GM18502 (cell line): ENCODE measurements at regions not wholly inside any gene's neighbourhood (a gene's known extent, or its start where the extent isn't known, plus 50 kb on each side); places are given as distances from the start of the nearest gene placed in this dataset.
"Not testable (repeated sequence)": the region's sequence is repeated elsewhere in the genome, so short reads cannot be mapped to it uniquely, and the experiment has no call there.

Experiments used
- ATAC-seq: cut with Tn5 transposase; IDR thresholded peaks from one replicate; pipeline ENCODE4 v1.9.1; 2021; ENCODE audit warnings: mild to moderate bottlenecking; ENCODE audit not compliant: unreplicated experiment, poor library complexity

DNA sequence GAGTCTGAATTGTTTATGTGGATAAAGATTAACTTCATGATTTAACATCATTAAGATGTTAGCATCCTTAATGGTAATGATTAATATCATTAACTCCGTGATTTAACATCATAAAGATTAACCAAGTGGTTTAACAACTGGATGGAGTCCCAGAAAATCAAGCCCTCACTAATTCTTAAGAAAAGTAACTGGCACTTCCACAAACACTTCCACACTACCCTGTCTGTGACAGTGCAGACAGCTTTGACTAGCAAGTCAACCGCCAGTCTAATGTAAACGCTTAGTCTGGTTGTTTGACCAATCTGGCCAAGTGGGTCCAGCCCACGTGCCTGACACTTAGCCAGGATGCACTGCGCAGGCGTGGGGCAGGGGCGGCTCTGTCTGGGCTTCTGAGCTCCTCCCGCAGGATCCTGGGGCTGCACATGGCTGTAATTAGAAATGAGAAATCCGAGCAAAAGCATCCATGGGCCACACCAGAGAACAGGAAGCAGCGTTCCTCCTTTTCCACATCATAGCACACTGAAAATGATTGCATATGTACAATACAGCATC lies 424.2 kb downstream of the FOXA2 start:
- ATAC-seq: no peak

DNA sequence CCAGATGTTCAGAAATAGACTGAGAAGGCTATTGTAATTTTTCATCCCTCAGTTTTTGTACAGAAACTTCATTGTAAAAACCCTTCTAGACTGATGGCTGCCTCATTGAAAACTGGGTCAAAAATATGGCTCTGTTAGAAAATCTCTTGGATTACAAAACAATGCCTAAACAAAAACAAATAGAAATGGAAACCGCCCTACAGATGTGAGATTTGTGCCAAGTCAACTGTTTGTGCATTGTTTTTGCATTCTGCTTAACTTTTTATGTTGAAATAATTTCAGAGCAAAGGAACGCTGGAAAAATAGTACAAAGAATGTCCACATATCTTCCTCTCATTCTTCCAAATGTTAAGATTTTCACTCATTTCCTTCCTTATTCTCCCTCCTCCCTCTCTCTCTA lies 425.1 kb downstream of the FOXA2 start:
- no peak for ATAC-seq

DNA sequence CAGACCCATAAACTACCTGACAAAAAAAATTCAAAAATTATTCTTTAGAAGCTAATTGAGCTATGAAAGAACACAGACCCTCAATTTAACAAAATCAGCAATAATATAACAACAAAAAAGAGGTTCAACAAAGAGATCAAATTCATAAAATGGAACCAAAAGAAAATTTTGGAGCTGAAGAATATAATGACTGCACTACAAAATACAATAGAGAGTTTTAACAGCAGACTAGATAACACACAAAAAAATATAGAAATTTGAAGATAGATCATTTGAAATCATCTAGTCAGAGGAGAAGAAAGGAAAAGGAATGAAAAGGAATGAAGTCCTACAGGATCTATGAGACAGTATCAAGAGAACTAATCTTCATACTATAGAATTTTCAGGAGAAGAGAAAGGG lies 422.1 kb downstream of the PAX1 start:
- no peak for ATAC-seq

DNA sequence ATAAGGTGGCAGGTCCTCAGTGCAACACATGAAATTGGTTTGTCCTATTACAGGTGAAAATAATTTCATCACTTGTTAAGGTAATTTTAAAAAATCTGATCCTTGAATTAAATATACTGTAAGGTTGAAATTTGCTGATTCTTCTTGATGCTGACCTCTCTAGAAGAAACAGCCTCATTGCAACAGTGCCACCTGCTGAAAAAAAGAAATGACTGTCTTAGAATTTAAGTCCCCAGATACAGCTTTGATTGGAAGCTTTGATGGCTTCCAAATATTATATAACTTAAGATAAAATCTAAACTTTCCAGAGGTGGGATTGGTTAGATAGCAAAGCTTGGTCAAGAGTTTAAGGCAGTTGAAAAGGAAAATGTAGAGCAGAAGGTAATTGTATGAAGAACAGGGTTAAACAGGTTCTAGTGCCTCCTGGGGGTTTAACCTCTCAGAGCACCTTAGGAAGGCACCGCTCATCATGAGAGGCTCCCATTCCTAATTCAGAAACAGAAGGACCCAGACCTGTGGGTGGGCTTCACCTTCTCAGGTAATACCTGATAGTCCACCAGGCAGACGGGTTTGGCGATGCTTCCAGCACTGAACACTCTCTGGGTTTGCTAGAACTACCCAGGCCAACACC lies 401.0 kb downstream of the PAX1 start:
- ATAC-seq: no peak

DNA sequence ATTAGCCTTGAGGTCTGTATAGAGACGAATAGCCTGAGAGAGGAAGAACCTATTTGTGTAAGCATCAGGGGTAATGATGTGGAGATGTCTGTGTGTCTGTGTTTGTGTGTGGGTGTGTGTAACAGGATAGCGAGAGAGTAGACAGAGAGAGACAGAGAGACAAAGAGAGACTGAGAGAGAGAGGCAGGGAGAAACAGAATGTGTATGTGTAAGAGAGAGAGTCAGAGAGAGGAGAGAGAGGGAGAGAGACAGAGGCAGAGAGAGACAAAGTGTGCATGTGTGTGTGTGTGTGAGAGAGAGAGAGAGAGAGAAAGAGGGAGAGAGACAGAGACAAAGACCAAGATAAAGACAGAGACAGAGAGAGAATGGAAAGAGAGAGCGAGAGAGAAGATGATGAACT lies 396.1 kb downstream of the PAX1 start:
- no peak for ATAC-seq

DNA sequence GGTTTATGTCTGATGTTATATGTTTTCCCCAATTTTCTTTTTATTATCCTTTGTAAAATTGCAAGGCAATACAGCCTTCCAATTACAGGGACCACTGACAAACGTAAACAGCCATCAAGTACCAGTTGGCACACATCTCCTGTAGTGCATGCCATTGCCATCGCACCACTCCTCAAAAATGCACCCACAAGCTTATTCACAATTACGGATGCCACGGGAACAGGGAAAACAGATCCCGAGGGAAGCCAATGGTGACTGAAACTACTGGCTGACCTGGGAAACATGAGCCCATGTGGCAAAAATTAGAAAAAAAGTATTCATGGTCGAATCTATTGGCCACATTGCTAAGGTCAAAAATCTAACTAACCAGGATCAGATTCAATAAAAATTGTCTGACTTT lies 395.2 kb downstream of the PAX1 start:
- ATAC-seq: no peak

DNA sequence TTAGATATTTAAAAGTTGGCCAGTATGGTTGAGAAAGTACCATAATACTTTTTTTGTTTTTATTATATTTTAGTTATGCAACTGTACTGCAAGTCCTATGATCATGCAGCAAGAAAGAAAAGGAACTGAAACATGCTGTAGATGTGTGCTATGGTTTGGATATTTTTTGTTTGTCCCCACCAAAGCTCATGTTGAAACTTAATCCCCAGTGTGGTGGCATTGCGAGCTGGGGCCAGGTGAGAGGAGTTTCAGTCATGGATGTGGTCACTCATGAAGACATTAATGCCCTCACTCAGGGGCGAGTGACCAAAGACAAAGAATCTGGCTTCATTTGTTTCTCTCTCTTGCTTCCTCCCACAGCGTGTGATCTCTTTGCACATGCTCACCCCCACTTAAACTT lies 393.9 kb downstream of the PAX1 start:
- ATAC-seq: no peak

DNA sequence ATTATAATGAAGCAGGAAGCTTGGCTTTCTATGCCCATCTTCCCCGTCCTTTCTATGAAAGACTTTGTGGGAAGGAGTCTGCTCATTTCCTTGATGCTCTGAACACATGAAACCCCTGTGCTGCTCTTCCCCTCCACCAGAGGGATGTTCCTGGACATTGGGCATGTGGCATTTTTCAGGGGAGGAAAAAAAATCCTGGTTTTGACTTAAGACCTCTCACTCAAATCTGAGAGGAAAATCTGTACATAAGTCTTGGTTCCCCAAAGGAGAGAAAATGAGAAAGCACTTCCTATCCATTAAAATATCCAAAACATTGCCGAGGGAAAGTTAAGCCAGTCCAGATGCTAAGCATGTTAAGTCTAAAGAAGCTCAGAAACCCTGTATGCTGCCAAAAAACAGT lies 393.0 kb downstream of the PAX1 start:
- no peak for ATAC-seq

DNA sequence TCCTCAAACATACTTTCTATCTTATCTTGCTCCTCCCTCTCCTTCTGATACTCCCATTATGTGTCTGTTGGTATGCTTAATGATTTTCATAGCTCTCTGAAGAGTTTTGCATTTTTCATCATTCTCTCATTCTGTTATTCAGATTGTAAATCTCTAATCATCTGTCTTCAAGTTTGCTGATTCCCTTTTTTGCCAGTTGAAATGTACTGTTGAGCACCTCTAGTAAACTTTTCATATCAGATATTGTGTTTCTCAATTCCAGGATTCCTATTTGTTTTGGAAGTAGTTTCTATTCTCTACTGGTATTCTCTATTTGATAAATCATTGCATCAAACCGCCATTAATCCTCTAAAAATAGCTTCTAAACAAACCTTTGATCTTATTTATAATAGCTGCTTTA lies 387.7 kb downstream of the PAX1 start:
- no peak for ATAC-seq

DNA sequence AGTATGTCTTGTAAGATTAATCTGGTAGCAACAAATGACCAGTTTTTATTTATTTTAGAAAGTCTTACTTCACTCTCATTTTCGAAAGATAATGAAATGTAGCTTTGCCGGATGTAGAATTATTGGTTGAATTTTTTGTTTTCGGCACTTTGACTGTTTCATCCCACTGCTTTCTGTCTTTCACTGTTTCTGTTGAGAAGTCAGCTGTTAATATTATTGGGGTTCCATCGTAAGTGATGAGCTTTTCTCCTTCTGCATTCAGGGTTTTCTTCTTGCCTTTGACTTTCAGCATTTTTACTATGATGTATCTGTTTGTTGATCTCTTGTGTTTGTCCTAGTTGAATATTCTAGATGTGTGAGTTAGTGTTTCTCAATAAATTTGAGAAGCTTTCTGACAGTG lies 383.4 kb downstream of the PAX1 start:
- no peak for ATAC-seq

DNA sequence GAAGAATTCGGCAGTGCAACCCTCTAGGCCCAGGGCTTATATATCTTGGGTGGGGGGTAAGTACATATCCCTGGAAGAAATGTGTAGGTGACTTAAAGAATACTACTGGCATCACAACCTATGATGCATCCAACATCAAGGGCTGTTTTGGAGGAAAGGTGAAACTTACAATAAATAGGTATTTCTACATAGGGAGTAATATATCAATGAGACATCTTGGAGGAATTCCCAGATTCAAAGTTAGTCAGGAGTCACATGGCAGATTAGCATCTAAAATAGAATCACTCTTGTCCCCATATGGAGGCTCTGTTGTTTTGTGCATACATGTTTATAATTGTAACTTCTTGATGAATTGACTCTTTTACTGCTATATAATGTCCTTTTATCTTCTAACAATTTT lies 375.5 kb downstream of the PAX1 start:
- no peak for ATAC-seq

DNA sequence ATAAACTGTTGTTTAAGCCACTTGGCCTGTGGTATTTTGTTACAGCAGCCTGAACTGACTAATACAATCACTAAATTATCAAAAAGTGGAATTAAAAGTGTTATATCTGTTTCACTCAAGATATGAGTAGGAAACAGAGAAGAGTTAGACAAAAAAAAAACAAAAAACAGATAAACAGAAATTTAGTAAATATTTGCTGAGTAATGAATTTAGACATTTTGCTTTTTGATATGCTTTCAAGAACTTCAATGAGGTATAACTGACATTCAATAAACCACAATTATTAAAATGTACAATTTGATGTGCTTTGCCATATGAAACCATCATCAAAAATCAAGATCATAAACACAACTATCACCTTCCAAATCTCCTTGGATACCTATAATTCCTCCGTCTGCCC lies 369.2 kb downstream of the PAX1 start:
- ATAC-seq: no peak

DNA sequence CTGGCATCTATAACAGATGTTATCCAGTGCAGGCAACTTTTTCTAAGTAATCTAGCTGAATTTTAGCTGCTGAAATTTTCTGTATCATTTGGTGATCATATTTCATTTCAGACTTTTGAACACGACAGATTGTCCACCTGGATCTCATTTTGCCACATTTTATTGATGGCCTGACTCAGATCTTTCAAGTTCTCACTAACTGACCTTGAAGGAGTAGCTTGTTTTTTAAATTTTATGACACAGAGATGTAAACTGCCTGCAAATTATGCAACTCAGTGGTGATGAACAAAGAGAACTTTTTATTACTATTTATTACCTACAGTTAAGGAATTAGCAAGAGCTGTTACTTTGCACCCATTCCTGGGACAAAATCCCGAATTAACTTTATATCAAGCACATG lies 366.4 kb downstream of the PAX1 start:
- no peak for ATAC-seq

DNA sequence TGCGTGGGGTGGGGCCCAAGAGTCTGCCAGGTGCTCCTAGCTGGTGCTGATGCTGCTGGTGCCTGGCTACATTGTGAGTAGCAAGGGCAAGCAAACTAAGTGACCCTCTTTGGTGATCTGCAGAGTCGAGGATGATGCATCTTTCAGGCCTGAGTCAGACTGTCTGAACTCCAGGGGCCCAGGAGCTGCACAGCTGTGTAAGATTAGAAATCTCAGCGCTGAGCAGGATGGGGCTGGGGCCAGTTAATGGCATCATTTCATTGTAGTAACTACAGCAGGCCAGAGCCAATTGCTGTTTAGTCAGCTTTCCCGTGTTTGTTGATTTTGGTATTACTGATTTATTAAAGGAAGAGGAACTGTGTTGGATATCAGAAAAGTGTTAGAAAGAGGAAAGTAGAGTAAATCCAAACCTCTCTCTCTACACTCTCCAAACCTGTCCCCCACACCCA lies 365.2 kb downstream of the PAX1 start:
- no peak for ATAC-seq

DNA sequence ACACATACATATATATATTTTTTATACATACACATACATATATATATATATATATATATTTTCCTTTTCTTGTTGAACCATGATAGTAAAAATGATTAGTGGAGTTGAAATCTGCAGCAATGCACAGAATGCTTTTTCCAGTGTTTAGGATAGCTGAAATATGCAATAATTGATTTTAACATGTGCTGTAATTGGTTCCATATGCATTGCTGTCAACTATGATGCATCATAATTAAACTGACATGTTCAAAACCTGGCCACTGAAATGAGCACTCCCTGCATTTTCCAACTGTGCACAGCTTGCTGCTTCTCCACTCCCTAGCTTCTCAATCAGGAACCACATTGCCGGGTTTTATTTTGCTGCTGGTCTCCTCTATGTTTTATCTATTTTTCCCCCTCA lies 358.3 kb downstream of the PAX1 start:
- ATAC-seq: no peak

DNA sequence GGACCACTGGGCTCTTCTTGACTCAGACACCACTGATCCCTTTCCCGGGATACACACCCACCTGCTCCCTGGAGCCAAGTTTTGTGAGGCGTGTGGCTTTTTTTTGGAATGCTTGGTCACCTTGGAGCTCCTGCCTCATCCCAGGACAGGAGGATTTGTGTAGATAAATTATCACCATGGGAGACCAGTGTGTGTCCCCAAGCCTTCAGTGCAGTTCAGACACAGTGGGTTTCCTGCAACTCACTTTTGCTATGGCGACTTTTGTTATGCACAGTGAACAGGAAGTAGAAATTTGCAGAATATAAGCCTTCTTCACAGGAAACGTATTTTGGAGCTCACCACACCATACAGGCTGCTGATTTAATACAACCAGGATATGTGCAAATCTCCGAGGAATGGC lies 357.4 kb downstream of the PAX1 start:
- no peak for ATAC-seq

DNA sequence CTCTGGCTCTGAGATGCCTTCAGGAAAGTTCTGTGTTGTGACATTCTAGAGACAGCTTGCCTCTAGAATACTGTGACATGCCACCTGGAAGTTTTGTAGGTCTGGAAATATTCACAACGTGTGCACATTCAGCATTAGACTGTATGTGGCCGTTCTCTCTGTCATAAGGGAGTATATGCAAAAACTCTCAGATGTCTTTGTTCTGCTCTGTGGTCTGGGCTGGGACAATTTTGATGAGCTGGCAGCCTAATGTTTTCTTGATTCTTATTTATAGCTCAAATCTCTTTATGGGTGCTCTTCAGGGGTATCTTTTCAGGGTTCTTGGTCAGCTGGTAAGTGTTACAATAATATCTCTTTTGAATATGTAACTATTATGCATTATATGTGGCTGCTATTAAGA lies 355.1 kb downstream of the PAX1 start:
- no peak for ATAC-seq

DNA sequence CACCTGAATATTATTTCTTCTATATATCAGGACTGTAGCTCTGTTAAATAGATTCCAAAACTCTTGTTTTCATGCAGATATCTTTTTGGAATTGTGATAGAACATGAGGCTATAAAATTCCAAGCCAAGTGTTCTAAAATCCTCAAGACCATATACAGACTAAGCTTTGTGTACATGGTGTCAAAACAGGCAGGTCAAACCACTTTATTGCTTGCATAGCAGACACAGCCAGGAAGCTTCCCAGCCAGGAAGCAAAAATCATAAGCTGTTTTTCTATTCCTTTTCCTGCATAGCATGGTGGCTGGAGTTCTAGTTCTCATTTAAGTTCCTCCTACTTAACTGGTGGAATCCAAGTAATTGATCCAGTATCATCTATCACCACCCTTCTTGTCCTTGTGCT lies 353.3 kb downstream of the PAX1 start:
- no peak for ATAC-seq

DNA sequence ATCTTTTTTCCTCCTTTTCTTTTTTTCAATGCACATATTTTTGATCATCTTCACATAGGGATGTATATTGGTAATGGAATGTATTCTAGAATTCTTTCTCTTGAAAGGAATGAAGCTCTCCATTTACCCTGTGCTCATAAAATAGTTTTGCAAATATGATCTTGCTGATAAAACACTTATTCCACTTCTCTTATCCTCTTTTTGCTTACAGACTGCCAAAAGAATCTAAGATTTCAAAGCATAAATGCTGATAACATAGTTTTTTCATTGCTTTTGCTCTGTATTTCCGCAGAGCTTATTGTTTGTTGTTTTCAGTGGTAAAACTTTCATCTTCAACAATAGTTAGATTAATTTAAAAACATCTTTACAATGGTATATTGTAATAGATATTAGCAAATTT lies 350.5 kb downstream of the PAX1 start:
- ATAC-seq: no peak

DNA sequence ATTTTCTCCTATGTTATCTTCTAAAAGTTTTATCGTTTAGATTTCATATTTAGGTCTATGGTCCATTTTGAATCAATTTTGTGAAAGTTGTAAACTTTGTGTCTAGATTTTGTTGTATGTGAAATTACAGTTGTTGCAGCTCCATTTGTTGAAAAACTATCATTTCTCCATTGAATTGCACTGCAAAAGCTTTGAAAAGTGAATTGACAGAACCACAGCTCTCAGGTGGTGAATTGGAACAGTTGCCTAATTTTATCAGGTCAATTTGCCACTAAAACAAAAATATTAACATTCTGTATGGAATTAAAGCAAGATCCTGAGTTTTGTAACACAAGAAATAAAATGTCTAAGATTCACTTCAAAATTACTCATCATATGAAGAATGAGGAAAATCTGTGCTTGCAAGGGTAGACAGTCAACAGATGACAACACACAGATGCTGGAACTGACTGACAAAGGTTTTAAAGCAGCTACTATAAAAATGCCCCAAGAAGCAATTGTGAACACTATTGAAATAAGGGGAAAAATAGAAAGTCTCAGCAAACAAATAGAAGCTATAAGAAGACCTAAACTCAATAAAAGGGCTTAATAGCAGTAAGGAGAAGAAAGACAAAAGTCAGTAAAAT lies 346.7 kb downstream of the PAX1 start:
- no peak for ATAC-seq

DNA sequence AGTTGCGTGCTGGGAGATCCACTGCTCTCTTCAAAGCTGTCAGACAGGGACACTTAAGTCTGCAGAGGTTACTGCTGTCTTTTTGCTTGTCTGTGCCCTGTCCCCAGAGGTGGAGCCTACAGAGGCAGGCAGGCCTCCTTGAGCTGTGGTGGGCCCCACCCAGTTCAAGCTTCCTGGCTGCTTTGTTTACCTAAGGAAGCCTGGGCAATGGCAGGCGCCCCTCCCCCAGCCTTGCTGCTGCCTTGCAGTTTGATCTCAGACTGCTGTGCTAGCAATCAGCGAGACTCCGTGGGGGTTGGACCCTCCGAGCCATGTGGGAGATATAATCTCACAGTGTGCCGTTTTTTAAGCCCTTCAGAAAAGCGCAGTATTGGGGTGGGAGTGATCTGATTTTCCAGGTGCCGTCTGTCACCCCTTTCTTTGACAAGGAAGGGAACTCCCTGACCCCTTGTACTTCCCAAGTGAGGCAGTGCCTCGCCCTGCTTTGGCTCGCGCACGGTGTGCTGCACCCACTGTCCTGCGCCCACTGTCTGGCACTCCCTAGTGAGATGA lies 340.6 kb downstream of the PAX1 start:
- not testable (repeated sequence) for ATAC-seq

DNA sequence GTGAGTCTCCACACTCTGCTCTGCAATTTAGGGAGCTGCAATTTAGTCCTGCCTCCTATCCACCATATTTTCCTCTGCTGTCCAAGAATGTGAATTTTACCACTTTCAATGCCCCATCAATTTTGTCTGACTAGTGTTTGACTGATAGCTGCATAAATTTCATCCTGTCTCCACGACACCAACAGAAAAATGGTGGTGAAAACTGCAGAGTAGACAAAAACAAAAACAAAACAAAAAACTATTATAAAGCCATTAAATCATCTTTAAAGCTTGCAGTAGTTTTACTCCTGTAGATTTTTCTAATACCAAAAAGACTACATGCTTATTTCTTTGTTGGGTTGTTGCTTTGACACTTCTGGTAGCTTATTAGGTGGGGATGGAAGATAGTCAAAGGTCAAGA lies 322.0 kb downstream of the PAX1 start:
- ATAC-seq: no peak
